ENCODE measurements at regions not wholly inside any gene's neighbourhood (a gene's known extent, or its start where the extent isn't known, plus 50 kb on each side); places are given as distances from the start of the nearest gene placed in this dataset.

DNA sequence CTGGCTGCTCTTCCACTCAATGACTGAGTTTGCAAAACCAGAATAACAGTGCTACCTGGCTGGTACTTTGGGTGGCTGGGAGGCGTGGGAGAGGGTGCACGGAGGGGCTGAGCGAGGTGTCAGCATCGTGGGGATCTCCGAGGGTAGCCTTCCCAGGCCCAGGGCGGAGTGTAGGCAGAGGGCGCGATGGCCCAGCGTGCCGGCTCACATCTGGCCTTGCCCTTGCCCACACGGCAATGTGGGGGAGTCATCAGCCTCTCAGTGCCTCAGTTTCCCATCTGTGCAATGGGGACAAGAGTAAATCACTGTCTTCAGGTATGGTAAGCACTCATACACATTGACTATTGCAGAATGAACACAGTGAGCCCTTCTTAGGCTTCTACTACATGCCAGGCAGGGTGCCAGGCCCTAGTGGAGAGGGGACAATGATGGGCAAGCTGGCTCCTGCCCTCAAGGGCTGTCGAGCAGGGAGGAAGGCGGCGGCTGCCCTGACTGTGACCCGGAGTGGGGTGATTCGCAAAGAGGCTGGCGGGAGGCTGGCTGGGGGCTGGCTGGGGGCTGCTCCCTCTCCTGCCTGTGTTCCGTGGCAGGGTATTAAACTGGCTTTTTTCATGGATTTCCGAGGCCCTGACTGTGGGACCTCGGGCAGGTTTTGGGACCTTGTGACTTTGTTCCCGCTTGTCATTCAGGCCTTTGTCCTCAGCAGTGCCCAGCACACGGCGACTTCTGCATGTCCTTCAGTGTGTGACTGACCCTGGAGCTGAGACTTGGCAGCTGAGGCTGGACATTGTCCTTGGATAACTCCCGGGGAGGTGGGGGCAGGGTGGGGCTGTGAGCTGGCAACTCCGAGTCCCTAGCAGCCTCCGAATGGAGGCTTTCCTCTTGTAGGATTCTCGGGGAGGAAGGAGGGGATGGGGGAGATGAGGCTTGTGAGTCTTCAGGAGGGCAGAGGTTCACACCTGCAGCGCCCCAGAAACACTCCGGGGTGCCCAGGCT, 243.1 kb downstream of the SEC14L1 start:
- no peak for DNase-seq
- in situ Hi-C loops (cut with MboI; ENCODE audit: low pct_unique_long_range_greater_than_20kb, low sequenced_read_pairs): no loop called here

DNA sequence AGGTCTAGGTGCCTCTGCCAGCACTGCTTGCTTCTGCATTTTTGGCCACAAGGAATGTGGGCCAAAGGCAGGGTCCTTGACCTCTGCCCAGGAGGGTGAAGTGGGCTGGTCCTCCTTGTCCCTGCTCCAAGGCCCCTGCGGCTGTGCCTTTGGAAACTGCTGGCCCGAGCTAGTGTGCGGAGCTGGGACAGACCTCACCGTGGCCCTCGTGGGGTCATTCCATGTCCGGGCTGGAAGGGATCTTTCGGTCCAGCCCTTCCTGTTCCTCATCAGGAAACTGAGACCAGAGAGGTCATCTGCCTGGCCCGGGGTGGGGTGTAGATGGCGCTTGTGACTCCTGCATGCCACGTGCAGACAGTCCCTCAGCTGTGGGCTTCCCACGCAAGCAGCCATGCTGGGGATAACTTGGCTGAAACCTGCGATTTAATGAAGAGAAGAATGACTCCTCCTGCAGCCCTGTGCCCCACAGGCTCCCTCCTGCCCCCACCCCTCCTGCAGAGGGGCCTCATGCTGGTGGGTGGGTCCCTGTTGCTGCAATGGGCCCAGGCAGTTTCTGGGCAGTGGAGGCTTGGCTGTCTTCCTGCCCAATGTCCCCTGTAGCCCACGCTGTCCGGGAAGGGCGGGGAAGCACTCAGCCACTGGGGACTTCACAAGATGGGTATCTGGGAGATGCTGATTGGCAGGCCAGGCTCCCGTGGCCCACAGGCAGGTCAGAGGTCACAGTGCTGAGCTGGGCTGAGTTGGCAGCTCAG, 245.2 kb downstream of the SEC14L1 start:
- in situ Hi-C loops (cut with MboI; ENCODE audit: low pct_unique_long_range_greater_than_20kb, low sequenced_read_pairs): no loop called here
- DNase-seq: no peak

DNA sequence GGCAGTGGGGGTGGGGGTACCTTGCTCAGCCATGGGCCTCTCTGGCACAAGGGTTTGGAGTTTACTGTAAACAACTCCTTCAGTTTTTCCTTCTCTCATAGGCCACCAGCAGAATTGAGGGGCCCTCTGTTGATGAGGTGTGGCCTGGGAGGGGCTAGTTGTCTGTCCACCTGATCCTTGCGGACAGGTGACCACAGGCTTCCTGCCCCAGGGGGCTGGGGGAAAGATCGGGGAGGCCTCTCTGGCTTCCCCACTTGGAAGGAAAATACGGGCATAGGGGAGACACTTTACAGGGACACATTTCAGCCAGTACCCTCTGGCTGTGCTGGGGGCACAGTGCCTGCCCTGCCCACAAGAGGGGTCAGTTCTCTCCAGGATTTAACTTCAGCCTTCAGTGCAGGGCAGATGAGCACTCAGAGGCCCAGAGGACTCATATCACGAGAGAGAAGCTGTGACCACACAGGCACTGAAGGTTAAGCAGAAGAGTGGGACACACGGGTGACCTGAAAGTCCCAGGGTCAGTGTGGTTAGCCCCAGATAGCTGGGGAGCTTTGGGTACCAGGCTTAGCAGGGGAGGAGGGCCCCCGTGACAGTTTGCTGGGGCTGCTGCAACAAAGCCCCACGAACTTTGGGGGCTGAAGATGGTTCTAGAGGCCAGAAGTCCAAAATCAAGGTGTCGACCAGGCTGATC, 245.9 kb downstream of the SEC14L1 start:
- no peak for DNase-seq
- in situ Hi-C loops (cut with MboI; ENCODE audit: low pct_unique_long_range_greater_than_20kb, low sequenced_read_pairs): no loop called here

DNA sequence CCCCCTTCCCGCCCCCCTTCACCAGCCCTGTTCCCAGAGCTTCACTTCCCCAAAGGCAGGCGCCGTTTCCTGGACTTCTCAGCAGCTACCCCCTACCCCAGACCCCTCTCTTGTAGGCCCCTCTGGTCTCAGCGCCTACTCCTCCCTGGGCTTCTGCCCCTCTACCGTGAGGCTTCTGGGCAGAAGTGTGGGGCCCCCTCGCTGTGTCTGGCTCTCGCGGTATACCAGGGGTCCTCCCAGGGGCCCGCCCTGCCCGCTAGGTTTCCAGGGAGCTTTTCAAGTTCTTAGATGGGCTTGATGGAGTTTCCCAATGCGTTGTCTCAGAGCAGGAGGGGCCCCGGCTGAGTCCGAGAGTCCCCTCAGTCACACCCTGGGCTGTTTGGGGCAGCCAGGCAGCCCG, 247.1 kb downstream of the SEC14L1 start:
- in situ Hi-C loops (cut with MboI; ENCODE audit: low pct_unique_long_range_greater_than_20kb, low sequenced_read_pairs): no loop called here
- DNase-seq: no peak

DNA sequence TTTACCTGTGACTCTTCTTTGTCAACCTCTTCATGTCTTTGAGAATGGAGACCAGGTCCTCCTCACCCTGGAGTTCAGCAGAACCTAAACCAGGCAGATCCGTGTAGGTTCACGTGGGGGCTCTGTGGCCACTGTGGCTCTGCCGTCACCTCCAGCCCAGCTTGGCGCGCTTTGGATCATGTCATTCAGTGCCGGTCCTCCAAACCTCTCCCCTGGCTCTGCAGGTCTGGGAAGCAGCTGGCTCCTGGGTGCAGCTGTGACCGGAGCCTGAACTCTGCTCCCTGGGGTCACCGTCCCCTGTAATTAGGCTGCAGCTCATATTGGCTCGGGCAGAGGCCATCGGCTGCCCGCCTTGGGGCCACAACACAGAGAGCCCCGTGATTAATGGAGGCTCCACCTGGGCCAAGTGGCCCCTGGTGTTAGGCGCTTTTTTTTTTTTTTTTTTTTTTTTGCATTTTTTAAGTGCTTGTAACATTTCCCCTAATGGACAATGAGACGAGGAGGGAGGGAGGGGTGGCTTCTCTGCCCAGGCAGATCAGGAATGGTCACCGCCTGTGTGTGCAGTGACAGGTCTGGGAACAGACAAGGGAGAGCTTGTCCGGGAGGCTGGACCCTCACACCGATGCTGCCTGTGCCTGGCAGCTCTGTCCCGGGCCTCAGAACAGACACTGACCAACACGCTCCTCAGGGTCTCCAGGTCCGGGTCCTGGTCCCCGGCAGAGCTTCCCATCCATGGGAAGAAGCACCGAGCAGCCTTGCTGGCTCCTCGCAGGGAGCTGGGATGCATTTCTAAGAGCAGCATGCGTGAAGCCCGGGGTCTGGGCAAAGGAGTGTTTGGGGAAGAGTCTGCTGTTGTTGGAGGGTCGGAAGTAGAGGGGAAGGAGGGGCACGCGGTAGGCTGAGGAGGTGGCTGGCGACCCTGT, 247.9 kb downstream of the SEC14L1 start:
- in situ Hi-C loops (cut with MboI; ENCODE audit: low pct_unique_long_range_greater_than_20kb, low sequenced_read_pairs): no loop called here
- DNase-seq: no peak

DNA sequence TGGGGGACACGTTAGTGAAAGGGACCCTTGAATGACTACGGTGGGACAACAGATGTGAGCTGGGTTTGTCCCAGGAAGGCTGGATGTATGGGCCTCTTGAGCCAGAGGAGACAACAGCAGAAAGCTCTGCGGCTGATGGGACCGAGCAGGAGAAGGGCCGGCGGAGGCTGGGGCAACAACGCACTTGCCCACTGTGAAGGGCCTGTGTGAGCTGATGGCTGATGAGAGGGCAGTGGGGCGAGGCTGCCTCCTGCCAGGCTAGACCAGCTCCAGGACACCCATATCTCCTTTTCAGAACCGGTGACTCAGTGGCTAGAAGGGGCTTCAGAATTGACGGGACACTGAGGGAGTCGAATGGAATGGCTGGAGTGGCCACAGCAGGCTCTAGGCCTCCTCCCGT, 250.1 kb downstream of the SEC14L1 start:
- no peak for DNase-seq
- in situ Hi-C loops (cut with MboI; ENCODE audit: low pct_unique_long_range_greater_than_20kb, low sequenced_read_pairs): no loop called here

DNA sequence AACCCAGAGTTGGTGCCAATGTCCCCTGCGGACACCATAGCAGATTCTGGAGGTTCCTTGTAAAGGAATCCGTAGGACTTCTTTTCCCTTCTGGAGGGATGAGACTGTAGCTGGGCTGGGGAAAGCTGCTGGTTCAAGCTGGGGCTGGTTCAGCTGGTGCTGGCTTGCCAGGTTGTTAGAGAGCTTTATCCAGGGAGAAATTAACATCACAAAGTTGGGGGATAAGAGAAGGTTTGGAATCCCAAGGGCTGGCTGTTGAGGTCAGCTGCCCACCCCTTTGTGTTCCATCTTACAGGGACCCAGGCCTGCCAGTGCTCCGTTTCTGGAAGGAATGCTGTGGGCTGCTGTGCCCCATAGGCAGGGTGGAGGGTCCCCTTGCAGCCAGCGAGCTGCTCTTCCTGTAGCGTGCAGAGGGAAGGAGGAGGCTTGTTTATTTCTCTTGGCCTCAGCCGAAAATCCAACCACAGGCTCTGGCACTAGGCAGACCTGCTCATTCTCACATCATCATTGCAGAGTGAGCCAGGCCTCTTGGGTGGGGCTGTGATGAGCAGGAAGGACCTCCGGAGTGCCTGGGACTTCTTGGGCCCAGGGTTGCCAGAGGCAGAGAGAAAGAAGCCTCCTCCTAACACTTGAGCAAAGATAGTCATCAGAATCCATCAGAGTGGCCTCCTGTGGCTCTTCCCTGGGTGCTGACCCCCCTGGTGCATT, 251.1 kb downstream of the SEC14L1 start:
- in situ Hi-C loops (cut with MboI; ENCODE audit: low pct_unique_long_range_greater_than_20kb, low sequenced_read_pairs): no loop called here
- peak; percentile 62 for DNase-seq

DNA sequence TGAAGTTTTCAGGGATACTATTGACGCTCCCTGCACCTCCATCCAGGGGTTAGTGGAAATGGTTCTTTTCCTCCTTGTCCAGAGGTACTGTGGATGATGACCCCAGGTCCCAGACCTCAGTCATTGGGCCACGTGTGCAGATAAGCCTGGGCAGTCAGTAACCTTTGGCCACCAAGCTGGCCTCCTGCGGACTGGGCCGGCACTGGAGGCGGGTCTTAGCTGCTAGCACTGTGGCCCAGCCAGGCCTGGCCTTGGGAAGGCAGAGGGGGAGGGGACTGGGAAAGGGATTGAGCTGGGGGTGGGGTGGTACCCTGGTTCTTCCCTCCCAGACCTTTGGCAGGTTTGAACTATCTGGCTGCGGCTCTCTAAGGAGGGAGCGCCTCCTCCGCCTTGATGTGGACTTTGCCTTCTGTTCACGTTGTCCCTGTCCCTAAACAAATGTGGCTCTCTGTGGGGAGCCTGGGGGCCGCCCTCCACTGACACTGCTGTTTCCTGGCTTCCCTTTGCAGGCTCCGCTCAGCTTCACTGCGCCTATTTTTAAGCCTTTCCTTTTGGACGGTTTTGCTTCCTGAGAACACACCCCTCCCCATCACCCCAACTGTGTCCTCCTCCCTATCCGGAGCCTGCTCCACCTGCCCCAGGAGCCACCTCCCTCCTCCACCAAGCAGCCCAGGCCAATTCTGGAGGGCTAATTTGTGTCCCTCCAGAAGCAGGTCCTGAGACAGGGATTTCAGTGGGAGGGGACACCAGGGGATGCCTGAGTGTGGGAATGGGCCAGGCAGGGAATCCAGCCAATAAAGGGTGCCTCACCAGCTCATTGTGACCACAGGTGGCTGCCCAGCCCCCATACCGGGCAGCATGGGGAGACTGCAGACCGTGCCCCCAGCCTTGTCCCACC, 251.9 kb downstream of the SEC14L1 start:
- peak; percentile 77 for DNase-seq
- in situ Hi-C loops (cut with MboI; ENCODE audit: low pct_unique_long_range_greater_than_20kb, low sequenced_read_pairs): no loop called here

DNA sequence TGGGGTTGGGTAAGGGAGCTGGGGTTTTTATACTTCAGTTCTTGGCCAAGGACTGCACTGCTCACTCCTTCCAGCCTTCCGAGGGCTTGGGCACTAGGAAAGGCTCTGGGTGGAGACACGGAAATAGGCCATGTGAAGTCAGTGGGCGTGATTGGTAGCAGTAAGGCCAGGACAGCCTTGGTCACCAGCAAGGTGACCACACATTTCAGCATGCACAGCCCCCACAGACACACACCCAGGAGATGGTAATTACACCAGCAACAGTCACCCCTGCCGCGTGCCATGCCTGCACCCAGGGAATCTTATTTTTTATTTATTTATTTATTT, 252.5 kb downstream of the SEC14L1 start:
- DNase-seq: no peak
- in situ Hi-C loops (cut with MboI; ENCODE audit: low pct_unique_long_range_greater_than_20kb, low sequenced_read_pairs): no loop called here

DNA sequence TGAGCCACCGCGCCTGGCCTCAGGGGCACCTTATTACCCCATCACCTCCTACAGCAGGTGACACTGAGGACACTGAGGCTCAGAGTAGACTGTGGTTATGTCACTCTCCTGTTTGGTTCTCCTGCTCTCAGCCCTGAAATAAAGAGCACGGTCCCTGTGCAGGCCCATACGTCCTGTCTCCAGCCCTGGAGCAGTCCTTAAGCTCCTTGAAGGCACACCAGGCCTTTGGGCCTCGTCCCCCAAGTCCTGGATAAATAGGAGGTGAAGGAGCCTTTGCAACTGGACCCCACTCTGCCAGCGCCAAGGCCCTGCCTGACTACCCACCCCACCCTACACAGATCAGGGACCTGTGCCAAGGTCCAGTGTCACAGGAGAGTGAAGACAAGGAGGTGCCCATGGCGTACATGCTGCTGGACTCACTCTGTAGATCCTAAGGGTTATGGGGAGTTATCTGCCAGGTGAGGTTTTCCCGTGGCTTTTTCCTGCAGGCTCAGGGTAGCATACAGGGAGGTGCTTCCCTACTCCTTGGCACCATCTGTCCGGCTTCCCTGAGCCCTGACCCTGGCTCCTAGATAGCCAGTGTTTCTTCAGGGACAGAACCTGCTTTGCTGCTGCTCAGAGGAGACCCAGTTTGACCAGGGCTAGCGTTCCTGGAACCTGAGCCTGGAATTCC, 253.2 kb downstream of the SEC14L1 start:
- no peak for DNase-seq
- in situ Hi-C loops (cut with MboI; ENCODE audit: low pct_unique_long_range_greater_than_20kb, low sequenced_read_pairs): no loop called here

DNA sequence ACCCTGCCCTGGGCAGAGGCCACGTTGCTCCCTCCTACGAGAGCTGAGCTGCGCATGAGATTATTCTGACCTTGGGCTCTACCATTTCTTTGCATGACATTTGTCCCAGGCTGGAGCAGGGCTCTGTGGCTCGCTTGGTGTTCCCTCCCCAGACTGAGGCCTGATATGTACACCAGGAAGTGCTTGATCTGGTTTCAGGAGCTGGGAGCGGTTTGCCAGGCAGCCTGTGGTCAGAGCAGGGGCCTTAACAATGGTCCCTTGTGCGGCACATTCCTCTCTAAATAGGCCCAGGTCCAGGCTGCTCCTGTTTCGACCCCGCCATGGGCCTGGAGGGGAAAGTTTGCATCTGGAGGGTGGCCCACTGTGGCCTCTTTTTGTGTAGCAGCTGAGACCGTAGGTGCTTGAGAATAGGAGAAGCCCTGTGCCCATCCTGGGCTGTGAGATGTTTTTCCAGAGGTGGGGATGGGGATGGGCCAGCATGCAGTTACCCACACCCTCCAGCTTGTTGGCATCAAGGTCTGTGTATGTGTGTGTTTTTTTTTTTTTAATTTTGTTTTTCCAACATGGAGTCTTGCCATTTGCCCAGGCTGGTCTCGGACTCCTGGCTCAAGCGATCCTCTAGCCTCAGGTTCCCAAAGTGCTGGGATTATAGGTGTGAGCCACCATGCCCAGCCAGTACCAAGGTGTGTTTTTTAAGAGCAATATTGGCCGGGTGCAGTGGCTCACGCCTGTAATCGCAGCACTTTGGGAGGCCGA, 253.9 kb downstream of the SEC14L1 start:
- in situ Hi-C loops (cut with MboI; ENCODE audit: low pct_unique_long_range_greater_than_20kb, low sequenced_read_pairs): no loop called here
- no peak for DNase-seq

DNA sequence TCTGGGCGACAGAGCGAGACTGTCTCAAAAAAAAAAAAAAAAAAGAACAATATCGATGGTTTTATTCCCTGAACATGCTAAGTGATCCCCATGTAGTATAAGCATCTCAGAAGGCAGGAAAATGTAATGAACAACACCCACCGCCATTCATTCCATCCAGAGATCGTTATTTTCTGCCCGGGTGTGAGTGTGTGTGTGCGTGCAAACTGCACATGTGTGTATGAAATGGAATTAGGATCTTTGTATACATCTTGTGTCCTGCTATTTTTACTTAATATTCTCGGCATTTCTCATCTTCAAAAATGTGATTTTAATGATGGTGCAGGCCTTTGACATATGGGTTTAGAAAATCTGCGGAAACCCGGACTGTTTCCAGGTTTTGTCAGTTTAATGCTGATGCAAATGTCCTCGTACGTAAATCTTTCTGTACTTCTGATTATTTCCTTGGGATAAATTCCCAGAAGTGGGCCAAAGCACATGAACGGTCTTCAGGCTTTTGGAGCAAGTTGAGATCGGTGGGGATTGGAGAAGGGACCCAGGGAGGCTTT, 254.8 kb downstream of the SEC14L1 start:
- DNase-seq: no peak
- in situ Hi-C loops (cut with MboI; ENCODE audit: low pct_unique_long_range_greater_than_20kb, low sequenced_read_pairs): no loop called here

DNA sequence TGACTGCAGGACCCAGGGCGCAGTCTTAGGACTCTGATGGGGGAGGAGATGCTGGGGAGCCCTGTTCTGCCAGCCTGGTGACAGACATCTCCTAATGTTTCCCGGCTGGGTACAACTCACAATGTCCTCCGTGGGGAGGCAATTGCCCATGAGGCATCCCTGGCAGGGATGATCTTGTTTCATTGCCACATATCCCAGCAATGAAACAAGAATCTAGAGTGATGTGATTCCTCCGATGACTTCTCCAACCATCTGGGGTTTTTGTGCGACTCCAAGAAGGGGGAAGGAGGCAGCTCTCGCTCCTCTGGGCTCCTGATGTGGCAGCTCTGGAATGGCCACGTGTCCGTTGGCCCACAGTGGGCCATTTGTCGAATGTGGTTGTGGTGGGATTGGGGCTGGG, 255.8 kb downstream of the SEC14L1 start:
- DNase-seq: no peak
- in situ Hi-C loops (cut with MboI; ENCODE audit: low pct_unique_long_range_greater_than_20kb, low sequenced_read_pairs): no loop called here

DNA sequence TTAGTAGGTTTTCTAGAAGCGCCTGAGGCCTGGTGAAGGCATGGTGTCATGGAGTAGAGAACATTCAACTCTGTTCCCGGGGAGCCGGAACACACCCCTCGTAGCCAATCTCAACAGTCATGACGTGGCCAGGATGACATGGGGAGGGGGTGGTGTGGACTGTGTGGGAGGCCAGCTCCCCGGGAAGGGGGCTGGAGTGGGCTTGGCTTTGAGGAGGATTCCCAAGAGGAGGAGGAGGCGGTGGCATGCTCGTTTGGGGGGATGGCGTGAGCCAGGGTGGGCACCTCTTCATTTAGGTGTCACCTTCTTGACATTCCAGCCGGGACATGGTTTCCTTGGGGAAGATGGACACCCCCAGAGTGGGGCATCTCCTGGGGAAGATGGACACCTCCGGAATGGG, 257.5 kb downstream of the SEC14L1 start:
- in situ Hi-C loops (cut with MboI; ENCODE audit: low pct_unique_long_range_greater_than_20kb, low sequenced_read_pairs): no loop called here
- no peak for DNase-seq

DNA sequence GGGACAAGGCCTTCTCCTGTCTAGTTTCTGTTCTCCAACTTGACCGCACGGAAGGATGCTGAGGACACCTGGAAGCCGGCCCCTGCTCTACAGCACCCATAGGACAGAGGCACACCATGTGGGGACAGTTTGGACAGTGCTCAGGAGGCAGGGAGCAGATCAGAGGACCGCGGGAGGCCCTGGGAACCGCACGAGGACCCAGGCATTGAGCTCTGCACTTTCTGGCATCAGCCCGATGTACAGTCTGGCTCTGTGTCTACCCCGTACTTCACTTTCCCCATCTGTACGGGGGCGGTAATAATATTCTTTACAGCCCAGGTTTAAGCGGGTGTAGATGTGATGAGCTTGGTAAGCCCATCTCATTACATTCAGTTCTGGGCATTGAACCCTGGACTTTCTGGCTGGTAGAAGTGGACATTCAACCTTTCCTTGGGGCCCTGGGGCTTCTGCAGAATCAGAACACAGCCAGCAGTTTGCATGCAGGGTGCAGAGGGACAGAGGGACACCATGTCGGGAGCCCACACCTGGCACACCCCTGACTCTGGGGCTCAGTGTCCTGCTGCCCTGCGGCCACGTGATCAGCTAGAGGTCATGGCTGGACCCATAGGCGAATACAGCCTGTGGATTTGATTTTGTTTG, 258.7 kb downstream of the SEC14L1 start:
- in situ Hi-C loops (cut with MboI; ENCODE audit: low pct_unique_long_range_greater_than_20kb, low sequenced_read_pairs): no loop called here
- DNase-seq: no peak
